ENCODE measurements at regions not wholly inside any gene's neighbourhood (a gene's known extent, or its start where the extent isn't known, plus 50 kb on each side); places are given as distances from the start of the nearest gene placed in this dataset.
A peak's percentile ranks its signal among the peaks of the same experiment; 100 is the strongest.

DNA sequence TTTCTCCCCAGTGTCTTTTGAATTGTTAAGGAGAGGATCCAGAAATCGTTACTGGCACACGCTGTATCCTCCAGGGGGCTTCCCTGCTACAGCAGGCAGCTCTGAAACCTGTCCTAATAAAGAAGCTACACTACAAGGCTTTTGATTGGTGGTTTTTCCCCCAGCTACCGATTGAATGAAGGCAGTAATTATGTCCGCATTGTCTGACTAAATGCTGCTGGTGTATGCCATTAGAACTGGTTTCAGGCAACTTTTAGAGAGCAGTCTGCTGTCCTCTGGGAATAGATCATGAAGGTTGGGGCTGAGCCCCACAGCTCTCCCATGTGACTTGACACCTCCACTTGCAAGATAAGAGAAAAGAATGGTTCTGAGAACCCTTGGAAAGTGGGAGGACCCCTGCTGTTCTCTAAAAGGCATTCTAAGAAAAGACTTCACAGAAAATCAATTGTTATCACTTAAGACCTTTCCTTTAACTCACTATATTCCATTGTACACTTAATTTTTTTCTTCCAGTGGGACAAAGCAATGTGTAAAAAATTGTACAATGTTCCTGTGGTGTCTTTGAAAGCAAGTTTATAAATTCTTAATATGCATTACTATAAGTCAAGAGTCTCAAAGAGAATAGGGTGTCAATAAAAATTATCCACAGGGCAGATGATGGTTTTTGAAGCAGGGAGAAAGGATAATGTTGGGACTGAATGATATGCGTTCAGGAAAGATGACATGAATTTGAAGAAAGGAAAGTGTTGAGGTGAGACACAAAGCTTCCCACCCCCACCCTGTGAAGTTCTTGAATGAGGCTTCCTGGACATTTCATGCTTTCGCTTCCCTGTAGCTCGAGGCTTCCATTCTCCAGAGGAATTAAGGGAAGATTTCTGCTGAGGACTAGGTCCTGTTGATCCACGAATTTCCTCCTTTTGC lies 53.0 kb upstream of the DAZL start:
- no peak for DNase-seq (ENCODE audit: low spot score)

DNA sequence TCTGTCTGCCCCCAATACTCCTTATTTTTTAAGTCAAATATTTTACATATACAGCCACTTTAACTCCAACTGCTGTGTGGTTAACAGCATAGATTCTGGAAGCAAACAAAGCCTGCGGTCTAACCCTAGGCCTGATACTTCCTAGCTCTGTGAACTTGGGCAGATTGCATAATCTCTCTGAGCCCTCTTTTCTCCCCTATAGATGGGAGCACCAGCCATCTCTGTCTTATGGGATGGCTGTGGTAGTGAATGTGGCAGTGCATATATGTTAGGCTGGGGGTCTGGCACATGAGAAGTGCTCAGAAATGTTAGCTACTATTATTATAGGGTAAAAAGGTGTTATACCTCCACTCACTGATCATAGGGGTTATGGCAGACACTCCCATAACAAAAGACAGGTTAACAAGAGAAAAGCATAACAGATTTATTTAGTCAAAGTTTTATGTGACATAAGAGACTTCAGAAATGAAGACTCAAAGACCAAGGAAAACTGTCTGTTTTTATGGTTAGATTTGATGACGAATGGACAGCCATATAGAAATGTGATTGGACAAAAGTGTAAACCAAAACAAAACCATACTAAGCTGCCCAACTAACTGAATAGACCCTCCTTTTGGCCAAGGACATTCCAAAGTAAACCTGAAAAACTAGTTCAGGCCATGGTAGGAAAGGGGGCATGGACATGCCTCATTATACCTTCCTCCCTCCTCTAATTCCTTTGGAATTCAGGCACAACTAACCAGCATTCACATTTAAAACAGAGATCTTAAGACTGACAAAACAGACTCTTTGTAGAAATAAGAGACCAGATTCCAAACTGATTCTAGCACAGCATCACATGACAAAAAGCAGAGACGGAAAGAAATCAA lies 53.9 kb upstream of the DAZL start:
- no peak for DNase-seq (ENCODE audit: low spot score)

DNA sequence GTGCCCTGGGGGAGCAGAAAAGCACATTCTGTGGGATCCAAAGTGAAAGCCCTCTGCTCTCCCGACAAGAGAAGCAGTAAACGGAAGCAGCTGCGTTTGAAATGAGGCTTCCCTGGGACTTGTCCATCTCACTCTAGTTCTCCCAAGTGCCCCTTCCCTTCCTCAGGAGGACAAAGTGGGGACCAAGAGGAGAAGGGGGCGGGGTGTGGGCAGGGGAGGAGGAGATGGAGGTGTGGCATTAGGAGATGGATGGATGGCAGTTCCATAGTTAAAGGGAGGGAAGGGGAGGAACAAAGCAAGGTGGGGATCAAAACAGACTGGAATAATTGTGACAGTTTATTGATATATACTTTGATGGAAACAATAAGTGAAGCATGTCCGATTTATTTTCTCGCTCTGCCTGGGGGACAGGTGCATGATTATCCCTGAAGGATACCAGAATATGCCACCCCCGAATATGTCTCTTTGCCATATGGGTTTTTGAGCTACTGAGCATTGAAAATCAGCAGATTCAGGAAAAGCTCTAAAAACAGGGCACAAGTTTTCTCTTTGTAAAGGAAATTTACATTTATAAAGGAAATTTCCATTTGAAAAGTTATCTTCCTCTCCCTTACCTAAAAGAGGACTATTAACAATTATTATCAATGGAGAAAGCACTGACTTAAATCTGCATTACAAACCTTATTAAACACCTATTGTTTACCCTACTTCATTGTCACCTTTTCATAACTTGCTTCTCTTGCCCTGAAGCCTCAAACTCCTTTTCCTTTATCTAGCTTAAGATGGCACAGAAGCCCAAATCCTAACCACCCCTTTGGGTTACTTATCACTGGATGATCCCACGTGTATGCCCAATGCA lies 58.9 kb upstream of the DAZL start:
- DNase-seq (ENCODE audit: low spot score) = no peak

DNA sequence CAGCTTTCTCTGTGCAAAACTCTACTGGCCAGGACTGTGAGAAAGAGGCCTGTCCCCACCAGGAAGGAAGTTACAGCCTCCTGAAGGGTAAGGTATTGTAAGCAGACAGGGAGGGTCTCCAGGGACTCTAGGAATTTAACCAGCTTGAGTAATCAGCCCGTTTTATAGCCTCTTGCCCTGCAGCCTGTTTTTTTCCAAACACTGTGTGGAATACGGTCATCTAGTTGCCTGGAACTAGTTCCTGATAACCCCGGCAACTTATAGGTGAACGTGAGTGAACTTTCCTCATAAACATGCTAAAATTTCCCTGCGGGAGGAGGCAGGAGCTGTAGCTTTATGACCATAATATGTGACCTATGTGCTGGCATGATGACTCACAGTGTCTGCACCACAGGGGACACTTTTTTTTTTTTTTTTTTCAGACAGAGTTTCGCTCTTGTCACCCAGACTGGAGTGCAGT lies 60.1 kb upstream of the DAZL start:
- no peak for DNase-seq (ENCODE audit: low spot score)

DNA sequence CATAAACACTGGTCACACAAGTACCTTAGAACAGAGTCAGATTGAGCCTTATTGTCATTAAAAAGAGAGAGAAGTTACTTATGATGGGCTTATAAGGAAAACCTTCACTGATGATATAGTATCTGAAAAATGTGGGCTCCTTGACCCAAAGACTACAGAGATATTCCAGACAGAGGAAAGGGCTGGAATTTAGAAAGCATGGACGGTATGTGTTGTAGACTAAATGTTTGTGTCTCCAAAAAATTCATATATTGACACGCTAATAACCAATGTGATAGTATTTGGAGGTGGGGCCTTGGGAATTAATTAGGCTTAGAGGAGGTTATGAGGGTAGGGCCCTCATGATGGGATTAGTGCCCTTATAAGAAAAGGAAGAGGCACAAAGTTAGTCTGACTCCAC lies 61.0 kb upstream of the DAZL start:
- no peak for DNase-seq (ENCODE audit: low spot score)

DNA sequence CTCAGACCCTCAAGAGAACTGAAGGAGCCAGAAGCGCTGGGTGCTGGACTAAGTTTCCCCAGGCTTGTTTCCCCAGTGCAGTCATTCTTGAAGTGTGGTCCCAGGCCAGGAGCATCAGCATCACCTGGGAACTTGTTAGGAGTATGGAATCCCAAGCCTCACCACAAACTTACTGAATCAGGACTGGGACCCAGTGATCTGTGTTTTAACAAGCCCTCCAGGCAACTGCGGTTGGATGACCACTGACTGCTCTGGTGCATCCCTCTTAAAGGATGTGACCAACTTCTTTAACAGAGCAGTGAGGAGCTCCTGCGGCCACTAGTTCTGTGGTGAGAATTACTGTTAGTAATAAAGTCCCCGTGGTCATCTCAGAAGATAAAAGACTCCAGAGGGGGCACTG lies 62.4 kb upstream of the DAZL start:
- DNase-seq (ENCODE audit: low spot score) = no peak

DNA sequence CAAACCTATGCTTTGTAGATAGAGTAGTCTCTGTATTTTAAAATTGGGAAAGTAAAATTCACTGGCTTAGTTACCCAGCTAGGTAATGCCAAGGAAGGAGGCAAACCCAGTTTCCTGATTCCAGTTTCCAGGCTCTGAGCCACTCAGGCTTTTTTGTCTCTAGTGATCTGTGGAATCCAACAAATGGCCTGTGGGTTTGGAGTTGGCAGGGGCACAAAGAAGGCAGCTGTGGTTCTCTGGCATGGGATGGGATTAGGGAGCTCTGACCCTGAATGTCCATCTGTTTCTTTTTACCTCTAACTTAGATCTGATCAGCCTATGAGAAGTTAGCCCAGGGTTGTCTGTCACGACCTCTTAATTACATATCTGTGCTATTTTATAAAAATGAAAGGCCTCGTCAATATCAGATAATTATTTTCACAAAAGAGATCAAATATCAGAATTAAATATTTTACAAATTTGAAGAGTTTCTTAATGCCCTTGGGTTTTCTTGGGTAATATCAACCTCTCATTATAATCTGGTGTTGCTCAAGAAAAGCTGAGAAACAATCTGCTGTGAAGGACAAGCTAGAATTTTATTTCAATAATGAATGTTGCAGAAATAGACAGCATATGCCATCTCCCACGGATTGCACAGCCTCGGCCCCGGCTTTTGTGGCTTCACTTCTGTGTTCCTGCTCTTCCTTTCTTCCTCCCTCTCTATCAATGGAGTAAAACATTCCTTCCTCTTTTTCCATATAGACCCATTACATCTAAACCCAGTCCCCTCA lies 63.7 kb upstream of the DAZL start:
- DNase-seq (ENCODE audit: low spot score) = no peak

DNA sequence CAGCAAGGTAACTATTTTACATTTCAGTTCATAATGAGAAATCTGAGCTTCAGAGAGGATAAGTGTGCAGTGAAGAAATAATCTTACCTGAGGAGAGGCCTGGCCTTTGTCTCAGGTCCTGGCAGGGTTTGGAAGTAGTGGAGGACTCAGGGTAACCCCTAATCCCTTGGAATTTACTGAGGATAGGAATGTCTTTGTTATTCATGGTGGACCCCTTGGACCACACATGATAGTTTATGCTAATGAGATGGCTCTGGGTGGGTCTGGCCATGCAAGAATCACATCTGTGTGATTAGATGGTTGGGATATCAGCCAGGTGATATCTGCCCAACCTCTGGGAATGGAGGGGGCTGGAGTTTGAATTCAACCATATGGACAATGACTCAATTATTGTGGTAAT lies 65.0 kb upstream of the DAZL start:
- DNase-seq (ENCODE audit: low spot score) = no peak

DNA sequence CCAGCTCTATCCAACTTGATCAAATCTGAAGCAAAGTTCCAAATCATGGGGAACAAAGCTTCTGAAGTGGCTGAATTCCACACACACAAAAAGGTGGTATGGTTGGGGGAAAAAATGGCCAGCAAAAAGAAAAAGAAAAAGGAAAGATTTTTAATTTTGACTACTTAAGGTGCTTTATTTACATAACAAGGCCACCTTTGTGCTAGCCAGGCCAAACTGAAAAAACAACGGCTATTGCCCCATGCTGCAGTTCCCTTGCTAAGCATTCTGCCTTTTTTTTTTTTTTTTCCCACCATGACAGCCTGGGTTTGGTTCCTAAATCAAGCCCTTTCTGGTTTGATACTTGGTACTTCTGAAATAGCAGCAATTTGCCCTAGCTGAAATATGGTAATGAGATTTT lies 66.5 kb upstream of the DAZL start:
- DNase-seq (ENCODE audit: low spot score) = no peak

DNA sequence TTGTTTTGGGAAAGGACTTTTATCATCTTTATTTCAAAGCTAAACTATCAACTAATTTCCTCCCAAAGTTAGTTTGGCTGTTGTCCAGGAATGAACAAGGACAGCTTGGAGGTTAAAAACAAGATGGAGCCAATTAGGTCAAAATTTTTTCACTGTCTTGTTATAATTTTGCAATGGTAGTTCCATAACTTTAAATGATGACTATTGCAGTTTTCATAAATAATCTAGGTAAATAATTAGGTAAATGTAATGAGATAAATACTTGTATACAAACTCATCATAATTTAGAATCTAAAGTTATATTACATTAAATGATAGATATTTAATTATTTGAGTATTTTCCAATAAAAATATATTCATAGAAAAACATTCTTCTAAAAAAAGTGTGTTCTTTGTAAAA lies 68.3 kb upstream of the DAZL start:
- DNase-seq (ENCODE audit: low spot score) = no peak

DNA sequence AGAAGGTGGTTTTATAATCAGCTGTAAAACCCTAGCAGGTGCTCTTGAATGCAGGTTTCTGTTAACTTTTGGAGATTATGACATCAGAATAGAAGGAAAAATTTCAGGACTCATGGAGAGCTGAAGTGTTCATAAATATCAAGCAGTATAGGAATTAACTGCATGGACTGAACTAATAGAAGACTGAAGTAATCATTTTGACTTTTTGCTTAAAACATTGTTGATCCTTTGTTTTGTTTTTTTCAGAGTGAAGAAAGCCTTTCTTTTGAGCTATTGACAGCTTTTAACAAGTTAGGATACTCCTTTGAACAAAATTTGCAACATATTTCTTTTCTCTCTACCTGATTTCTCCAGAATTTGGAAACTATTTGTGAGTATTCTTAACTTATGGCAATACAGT lies 70.6 kb upstream of the DAZL start:
- peak; percentile 20 for DNase-seq (ENCODE audit: low spot score)

DNA sequence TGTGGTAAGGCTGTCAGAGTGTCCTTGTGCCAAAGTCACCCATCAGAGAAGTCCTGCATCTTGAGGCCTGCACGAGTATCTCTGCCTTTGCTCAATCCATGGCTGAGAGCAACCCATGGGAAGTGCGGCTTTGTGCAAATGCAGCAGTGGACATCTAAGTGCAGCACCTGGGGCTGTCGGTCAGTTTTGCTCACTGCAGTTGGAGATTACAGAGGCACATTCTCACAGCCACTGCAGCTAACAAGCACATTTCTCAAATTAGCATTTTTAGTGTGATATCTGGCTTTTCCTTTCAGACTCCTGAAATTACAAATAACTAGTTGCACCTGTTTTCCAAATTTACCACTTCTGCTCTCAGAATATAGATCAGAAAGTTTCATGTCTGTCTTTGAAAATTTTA lies 81.5 kb upstream of the DAZL start:
- no peak for DNase-seq (ENCODE audit: low spot score)

DNA sequence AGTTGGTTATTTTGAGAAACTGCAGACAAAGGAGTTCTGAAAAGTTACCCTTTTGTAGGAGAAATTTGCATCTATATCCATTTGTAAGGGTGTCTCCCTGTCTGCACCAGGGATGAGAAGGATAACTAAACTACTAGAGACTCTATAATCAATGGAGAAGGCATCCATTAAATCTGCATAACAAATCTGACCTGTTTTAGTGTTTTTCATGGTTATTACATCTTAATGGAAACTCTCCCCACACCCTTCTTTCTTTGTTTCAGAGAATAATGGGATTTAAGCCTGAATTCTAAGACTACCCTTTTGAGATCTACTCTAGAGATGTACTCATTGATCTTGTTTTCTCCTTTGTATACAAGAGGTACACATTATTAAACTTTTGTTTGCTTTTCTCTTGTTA lies 82.0 kb upstream of the DAZL start:
- DNase-seq (ENCODE audit: low spot score) = no peak

DNA sequence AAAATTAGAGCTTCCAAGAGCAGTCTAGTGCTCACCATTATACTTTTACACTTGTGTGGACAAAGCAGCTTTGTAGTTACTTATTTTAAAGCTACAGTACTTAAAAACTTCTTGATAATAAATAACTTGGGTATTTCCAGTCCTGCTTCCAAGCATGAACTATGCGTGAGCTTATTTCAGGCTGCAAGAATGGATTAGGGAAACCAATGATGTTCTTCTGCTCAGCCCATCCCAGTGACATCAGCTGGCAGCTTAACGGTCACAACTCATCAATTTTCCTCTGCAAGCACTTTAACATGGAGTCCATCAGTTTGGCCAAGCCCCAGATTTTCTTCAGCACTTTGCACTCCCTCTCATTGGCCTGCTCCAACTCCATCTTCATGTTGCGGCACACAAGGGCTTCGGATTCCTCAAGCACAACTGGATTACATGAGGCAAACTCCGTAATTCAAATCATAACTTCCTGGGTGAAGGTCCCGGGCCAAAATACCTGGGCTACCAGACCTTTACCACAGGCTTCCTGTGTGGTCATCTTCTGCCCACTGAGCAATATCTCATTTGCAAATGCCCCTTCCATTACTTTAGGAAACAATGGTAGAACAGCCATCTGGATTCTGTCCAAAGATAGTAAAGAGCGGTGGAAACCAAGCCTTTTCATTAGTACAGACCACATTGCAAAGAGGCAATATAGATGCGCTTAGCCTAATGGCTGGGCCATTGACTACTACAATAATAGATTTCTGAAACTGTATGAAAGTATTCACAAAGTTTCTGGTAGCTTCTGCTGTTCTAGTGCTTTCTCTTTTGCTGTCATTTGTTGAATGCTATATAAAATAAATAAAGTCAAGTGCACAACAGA lies 87.5 kb upstream of the DAZL start:
- no peak for DNase-seq (ENCODE audit: low spot score)

DNA sequence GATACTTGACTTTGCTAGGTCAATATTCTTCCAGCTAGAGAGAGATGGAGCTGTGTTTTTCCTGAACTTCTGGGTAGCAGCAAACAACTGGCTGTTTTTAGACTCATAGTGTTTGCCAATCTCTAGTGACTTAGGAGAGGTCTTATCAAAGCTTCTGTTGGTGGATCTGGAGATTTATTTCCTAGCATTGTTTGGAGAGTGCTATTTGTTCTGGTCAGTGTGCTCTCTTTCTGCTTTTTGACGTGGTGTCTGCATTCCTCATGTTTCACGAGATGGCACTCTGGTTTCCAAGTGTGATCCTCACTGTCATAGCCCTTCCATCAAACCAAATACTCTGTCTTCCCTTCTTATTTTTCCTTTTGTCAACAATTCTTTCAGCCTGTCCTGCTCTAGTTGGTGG lies 88.6 kb upstream of the DAZL start:
- DNase-seq (ENCODE audit: low spot score) = no peak

DNA sequence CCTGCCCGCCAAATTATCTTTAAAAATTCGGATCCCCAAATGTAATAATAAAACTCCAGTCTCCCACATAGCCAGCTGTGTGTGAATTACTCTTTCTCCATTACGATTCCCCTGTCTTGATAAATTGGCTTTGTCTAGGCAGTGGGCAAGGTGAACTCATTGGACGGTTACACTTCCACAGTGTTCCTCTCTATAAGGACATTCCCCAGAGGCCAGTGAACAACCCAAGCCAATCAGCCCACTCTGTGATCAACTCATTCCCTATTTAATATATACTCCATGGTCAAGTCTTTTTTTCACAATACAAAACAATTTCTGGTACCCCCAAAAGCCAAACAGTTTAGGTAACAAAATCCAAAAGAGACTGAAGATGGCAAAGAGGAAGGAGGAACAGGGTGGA lies 90.5 kb upstream of the DAZL start:
- DNase-seq (ENCODE audit: low spot score) = no peak

DNA sequence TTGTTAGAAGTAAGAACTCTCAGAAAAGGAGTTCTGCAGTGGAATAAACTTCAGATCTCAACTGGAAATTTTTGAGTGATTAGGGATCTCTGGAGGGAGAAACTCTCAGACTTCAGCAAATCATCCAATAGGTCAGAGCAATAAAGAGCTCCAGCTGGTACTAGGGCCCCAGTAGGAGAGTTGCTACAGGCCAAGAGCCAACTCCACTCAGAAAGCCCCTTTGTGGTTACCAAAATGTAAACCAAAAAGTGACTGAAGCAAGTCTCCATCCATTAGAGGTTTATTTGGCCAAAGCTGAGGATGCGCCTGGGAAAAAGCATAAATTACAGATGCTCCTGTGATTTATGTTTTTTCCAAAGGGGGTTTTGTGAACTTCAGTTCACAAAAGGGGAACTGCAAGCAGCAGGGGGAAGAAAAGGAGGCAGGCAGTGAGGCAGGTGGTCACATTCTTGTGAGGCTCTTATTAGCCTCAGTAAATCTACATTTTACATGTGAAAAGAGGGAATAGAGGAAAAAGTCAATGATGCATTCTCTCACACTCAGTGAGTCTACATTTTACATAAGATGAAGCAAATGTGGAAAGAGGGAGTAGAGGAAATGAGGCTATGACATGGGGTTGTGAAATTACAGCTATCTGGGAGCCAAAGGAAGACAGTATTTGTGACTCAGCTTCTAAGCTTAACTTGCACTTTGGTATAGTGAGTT lies 92.4 kb upstream of the DAZL start:
- peak; percentile 22 for DNase-seq (ENCODE audit: low spot score)

DNA sequence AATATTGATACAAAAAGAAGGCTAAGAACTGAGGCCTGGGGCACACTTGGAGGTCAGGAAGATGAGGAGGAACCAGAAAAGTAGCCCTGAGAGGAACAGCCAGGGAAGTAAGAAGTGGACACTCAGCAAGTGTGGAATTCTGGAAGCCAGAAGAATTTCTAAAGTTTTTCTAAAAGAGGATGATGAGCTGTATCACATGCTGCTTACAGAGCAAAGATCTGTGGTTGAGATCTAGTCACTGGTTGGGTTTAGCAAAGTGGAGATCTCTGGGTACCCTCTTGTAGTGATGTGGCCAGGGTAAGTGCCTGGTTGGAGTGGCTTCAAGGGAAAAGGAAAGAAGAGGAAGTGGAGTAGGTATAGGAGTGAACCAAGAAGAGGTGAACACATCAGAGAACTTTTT lies 95.4 kb upstream of the DAZL start:
- no peak for DNase-seq (ENCODE audit: low spot score)

DNA sequence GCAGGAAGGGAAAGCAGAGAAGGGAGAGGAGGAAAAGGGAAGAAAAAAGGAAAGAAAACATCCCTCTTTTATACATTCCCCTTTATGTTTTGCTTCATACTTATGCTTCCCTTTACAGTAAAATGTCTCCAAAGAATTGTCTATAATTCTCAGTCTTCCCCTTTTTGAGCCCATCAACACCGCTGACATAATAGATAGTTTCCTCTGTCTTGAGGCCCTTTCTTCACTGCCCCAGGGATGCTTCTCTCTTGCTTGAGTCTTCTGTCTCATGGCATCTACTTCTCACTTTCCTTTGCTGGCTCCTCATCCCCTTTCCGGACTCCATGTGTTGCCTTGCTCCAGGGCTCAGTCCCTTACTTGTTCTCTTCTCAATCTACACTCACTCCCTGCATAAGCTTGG lies 99.7 kb upstream of the DAZL start:
- no peak for DNase-seq (ENCODE audit: low spot score)

DNA sequence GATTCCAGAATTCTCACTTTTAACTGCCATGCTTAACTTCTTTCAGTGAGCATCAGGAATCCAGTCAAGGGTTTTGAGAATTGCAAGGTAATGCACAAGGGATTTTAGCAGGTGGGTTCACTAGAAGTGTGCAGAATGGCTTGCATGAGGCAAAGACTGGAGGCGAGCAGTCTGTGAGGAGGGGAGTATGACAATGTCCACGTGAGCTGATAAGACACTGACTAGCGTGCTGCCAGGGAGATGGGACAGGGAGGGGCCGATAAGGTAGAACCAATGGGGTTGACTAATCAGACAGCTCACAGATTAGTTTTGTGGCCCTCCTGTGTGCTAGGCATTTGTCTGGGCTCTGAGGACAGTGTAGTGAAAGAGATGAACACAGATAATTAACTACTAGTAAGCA lies 102.0 kb upstream of the DAZL start:
- DNase-seq (ENCODE audit: low spot score) = no peak
